ENCODE measurements at regions not wholly inside any gene's neighbourhood (a gene's known extent, or its start where the extent isn't known, plus 50 kb on each side); places are given as distances from the start of the nearest gene placed in this dataset.
A peak's percentile ranks its signal among the peaks of the same experiment; 100 is the strongest.

DNA sequence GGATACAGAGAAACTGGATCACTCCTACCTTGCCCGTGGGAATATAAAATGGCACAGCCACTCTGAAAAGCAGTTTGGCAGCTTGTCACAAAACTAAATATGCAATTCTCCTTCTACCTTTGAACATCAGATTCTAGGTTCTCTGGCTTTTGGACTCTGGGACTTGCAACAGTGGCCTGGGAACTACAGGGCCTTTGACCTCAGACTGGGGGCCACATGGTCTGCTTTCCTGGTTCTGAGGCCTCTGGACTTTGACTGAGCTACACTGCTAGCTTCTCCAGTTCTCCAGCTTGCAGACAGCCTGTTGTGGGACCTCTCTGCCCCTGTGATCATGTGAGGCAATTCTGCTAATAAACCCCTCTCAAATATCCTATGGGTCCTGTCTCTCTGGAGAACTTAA lies 168.8 kb downstream of the CDH26 start:
- no peak for DNase-seq (ENCODE audit: low read depth in 2 of 2)

DNA sequence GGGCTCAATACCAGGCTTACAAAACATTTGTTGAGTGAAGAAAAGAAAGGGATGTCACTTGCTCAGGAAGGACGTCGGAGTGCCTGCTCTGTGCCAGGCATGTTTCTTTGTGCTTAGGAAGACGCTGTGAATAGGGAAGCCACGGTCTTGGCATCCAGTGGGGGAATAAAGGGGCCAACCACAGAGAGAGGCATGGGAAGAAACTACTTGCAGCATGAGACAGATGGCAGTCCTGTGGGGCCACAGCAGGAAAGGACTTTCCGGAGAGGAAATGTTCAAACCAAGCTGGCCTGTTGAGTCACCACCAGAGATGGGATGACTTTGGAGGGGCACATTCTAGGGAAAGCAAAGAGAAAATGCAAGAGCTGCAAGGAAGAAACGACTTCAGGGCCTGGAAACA lies 173.2 kb downstream of the CDH26 start:
- no peak for DNase-seq (ENCODE audit: low read depth in 2 of 2)

DNA sequence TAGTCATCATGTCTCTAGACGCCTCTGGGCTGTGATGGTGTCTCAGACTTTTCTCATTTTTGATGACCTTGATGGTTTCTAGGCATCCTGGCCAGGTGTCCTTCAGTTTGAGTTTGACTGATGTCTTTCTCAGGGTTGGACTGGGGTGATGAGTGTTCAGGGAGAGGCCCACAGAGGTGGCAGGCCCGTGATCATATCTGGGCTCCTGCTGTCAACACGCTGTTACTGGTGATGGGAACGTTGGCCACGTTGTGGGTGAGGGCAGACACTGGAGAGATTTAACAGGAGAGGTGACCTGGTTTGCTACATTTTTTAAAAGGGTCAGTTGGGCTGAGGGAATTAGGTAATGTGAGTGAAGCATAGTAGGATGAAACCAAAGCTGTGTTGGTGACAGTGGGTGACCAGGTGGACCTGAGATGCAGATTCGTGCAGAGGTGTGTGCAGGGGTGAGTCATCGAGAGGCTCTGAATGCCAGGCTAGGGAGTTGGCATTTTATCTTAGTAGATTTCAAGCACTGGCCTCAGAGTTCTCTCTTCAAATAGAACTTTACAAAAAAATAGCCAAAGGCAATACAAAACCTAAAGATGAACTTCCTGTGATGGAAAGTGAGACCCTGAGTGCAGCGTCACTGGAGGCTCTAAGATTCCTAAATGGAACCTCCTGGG lies 174.1 kb downstream of the CDH26 start:
- no peak for DNase-seq (ENCODE audit: low read depth in 2 of 2)

DNA sequence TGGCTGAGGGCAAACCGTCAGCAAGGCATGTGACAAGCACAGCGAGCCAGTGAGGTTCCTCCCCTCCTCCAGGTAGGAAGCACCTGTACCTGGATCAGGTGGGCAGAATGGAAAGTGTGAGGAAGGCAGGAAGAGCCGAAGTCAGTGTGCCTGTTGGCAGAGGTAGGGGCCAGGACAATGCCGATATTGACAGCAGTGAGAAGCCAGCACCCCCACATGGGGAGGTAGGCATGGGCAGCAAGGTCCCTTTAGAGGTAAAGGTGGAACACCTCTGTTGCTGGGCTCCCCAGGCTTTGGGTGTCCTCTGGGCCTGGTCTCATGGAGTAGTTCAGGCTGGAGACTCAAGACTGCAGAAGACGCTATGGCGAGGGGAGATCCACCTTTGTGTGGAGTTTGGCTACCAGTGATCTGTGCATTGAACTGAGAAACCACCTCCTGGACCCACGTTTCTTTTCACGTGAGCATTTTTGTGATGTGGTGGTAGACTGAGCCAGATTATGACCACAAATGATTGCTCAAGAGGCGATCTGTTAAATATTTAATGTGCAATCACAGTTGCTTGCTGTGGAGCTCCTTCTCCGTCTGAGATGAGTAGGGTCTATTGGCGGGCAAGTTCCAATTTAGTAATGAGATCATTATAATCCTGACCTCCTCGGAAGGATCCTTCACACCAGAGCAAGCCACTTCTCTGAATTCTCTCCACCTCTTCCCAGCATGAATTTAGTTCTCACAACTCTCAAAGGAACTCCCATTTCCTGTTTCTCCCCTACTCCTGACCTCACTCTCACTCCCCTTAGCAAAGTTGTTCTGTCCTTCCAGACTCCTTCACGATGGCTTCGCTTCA lies 174.8 kb downstream of the CDH26 start:
- DNase-seq (ENCODE audit: low read depth in 2 of 2): no peak

DNA sequence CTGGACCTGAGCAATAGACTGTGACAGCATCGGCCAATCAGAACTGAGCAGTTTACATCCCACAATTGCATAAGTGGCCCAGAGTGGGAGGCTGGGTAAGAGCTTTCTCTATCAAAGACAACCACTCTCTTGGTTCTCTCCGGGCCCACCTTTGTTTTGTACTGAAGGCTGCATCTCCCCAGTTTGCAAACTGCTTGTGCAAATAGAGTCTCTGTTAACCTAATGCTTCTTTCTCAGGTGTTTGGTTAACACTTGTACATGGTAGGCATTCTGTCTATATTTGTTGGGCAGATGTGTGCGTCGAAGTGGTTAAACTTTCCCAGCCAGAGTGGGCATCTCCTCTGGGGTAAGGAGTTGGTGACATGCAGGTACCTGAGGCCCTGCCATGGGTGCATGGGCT lies 177.1 kb downstream of the CDH26 start:
- DNase-seq (ENCODE audit: low read depth in 2 of 2): no peak

DNA sequence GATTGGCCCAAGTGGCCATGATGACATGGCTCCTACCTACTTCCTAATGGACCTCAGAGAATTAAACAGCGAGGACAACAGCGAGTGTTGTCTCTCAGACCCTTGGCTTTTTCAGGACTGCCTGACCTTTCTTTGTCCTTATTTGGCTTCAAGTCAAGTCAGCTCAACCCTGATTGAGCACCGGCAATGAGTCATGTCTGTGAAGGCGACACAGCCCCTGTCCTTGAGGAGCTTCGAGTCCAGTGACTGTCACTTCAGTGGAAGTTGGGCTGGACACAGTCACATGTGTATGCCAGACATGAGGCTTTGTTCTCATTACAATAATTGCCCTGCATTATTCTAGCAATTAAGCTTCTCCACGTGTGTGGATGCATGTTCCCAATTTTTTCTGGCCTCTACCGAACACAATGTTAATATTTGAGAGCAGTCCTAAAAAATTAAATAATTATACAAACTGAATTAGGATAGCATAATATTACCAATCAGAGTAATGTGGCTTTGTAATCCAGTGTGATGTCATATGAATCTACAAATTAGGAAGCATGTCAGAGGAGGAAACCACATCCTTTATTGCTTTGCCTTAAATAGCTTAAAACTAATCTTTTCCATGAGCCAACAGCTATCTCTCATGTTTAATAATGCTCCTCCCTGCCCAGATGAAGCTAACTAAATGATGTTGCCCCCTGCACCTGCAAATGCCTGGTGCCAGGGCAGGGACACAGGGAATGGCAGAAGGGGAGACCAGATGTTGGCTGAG lies 178.6 kb downstream of the CDH26 start:
- no peak for DNase-seq (ENCODE audit: low read depth in 2 of 2)

DNA sequence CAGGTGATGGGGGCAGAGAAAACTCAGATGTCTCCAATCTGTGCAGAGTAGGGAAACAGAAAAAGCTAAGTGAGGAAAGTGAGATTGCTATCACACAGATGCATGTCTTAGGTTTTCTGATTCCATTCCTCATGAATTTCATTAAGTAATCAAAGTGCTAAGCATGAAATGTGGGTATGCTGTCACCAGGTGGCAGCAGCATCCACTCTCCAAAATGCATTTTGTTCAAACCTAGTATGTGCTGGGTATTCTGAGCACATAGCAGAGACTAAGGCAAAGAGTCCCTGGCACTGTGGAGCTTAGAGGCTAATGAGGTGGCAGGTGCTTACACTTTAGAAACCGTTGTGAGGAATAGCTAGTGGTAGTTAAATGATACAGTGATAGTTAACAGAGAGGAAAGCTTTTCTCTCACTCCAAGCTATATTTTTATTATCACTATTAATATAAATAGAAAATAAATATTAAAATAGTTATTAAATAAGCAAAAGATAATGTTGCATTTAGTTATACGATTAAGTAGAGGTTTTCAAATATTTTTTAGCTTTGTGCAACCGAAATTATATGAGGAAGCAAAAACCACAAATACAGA lies 179.5 kb downstream of the CDH26 start:
- no peak for DNase-seq (ENCODE audit: low read depth in 2 of 2)

DNA sequence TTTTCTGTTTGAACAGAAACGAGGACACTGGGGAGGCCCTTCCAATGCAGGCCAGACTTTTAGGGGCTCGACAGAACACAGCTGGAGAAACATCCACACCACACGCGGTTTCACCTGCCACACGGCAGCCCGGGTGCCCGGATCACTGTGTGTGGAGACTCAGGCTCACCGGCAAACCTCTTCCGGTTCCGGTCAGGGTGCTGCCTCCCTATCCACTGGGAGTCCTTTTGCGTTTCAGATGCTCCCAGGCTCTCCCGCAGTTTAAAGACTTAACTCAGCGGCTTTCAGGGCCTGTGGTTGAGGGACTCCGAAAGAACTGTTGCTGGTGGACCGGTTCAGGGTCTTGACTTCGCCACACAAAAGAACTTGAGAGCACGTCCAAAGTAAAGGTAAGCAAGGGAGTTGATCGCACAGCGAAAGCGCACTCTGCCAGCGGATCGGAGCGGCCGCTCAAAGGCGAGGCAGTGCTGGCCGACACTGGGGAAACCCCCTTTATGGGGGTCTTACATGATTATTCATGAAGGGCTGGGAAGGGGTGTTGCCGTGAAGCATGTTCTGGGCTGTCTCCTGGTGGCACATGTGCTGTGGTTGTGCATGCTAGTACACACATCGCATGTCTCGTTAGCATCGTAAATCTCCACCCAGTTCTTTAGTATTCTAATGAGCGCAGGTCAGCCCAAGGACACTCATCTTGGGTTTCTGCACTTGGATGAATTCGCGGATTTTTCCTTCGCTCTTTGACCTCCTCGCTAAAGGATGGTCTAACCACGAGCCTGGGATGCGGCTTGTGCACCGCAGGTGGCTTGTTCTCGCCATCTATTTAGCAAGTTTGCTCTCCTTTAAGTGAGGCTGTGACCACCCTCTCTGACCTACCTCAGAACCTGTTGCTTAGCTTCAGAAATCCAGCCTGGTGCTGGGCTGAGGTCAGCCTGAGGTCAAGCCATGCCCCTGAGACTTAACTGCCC lies 180.3 kb downstream of the CDH26 start:
- DNase-seq (ENCODE audit: low read depth in 2 of 2): peak in 1 of 2 donors; percentile 16

DNA sequence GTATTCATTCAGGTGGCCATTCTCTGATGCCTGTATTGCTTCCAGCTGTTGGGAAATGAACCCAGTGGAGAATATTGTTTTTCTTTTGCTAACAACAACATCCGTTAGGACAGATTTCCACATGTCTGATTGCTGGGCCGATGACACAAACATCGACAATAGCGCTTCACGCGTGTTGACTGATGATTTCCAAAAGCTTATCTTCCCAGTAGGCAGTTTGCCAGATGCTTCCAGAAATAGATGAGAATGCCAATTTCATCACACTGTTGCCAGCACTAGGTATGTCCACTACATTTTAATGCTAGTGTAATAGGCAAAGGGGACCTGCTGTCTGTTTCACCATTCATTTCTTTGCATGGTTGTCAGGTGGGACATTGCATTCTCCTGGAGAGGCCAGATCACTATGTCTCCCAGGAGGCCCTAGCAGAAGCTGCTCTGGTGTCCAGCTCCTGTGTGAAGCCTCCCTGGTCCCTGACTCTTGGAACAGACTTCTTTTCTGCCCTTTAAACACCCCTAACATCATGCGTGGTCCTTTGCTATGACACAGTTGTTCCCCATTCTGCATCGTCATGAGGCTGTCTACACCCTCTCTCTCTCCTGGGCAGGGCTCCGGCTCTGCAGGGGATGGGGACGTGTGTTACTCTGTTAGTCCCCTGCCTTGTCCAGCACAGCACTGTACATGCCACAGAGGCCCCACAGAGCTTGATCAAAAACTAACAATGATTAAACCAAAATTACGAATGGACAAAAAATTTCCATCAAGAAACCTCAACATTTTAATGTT lies 181.6 kb downstream of the CDH26 start:
- DNase-seq (ENCODE audit: low read depth in 2 of 2): no peak

DNA sequence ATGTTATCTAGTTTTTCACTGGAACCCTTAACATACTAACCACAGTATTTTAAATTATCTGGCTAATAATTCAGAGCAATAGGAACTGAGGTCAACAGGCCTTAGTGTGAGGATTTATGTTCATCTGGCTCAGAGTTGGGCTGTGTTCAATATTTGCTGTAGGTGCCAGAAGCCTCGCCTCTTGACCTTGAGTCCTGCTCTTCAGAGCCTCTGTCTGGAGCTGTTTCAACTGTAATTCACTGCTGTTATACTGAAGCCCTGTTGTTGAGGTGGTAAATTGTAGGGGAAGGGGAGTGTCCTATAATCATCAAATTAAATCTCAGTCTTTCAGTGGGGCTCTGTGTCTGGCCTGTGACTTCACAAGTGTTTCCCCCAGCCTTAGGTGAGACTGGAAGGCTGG lies 184.4 kb downstream of the CDH26 start:
- no peak for DNase-seq (ENCODE audit: low read depth in 2 of 2)

DNA sequence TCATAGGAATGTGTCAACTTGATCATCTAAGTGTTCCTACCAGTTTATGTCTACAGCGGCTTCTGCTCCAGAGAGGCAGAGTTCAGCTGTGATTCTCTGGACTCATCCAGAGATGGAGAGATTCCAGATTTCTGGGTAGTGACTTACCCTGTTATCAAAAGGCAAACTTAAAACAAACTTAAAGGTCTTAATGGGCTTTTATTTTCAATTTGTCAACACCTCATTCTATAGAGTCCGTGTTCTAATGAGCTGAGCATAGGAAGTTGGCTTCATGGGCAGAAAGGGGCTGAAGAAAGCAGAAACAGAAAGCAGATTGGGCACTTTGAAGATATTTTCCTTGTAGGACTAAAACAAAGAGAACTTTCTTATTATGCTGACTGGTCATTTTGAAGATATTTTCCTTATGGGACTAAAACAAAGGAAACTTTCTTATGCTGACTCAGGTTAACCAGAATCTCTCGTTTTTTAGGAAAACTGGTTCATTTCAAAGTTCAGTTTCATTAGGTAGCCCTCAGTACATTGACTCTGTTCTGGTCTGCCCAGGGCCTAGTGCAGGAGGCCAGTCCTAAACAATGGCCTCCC lies 185.1 kb downstream of the CDH26 start:
- no peak for DNase-seq (ENCODE audit: low read depth in 2 of 2)

DNA sequence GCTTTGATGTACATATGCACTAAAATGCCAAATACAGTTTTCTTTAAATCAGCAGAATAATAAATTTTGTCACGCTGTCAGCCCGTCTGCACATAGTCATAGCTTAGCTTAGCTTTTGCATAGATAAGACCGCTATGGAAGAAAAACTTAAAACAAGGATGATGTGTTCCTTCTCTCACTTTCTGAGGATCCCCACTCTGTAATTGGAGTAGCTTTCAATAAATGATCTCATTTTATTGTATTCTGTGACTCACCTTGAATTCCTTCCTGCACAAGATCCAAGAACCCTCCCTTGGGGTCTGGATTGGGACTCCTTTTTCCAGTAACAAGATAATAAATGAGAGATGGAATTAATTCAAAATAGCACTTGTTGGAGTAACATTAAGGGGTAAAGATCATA lies 186.2 kb downstream of the CDH26 start:
- no peak for DNase-seq (ENCODE audit: low read depth in 2 of 2)

DNA sequence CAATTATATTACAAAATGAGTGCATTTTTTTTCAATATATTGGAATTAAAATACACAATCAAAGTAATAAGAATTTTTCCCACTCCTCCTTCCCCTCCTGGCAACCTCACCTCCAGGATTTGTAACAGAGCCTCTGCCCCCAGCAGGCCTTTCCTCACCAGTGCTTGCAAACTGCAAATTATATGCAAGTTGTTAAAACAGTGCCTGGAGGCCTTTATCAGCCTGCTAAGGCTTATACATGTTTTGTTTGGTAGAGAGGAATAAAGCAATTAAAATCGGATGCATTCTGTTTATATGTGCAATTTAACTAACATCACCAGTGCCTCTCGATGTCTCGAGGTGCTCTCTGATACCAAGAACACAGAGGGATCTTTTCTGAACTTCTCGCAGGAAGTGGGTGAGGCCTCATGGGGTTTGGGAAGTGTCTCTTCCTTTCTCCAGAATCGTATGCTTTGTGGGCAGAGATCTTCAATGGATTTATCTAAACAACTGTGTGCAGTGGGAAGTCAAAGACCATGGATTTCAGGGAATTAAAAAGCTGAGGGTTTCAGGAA lies 186.8 kb downstream of the CDH26 start:
- no peak for DNase-seq (ENCODE audit: low read depth in 2 of 2)

DNA sequence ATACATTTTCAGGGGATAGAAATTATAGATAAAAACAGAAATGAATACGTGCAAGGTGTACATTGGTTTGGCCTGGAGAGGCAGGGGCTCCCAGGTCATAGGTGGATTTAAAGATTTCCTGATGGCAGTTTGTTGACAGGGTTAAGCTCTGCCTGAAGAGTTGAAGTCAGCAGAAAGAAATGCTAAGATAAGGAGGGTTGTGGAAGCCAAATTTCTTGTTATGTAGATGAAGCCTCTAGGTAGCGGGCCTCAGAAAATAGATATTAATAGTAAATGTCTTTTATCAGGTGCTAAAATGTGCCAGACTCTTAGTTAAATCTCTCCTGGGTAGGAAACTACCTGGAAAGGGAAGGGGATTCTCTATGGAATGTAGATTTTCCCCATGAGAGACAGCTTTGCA lies 188.8 kb downstream of the CDH26 start:
- DNase-seq (ENCODE audit: low read depth in 2 of 2): no peak

DNA sequence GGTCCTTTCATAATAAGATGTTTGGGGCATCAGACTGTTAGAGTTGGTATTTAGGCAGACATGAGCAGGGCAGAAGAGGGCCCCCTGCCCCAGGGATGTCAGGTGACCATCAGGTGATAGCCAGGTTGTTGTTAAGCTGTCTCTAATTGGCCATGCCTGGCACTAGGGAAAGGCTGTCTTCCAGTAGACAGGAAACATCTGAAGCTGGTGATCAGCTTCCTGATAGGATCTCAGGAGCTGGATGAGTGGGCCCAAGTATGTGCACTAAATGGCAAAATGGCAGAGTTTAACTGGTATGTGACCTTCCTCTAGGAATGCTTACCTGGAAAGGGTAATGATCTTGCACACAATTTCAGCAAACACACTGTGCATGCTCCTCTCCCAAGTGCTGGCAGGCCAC lies 190.7 kb downstream of the CDH26 start:
- no peak for DNase-seq (ENCODE audit: low read depth in 2 of 2)

DNA sequence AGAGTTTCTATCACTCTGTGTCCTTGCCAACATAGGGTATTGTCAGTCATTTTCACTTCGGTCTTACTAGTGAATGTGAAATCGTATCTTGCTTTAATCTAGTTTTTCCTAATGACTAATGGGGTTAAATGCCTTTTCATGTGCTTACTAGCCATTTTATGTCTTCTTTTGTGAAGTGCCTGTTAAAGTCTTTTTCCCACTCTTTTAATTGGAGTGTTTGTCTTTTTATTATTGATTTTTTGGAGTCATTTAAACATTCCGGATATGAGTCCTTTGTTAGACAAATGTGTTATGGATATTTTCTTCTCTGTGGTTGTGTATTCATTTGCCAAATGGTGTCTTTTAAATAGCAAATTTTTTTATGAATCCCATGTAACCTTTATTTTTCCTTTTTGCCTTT lies 194.6 kb downstream of the CDH26 start:
- no peak for DNase-seq (ENCODE audit: low read depth in 2 of 2)

DNA sequence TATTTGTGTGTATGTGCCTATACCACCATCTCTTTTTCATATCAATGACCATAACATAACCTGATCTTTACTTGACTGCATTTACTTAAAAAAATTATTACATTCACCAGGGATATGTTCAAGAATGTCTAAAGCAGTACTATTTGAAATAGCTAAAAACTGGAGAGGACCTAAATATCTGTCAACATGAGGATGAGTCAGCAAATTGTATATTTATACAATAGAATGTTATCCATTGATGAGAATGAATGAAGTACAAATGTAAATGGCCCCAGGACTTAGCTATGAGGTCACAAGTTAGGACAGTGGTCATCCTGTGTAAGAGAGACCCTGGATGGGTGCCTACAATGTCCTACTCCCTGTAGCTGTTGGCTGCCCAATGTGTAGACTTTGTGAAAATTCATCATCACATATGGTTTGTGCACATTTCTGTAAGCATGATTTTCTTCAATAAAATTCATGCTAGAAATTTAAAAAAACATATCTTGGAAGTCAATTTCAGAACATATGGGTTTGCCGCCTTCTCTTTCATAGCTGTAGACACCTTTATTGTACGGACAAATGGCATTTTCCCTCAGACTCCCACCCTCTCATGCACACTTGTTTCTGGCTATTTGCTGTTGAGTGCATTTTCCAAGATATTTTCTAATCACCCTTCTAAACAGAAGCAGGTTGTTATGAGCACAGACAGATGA lies 202.4 kb downstream of the CDH26 start:
- no peak for DNase-seq (ENCODE audit: low read depth in 2 of 2)

DNA sequence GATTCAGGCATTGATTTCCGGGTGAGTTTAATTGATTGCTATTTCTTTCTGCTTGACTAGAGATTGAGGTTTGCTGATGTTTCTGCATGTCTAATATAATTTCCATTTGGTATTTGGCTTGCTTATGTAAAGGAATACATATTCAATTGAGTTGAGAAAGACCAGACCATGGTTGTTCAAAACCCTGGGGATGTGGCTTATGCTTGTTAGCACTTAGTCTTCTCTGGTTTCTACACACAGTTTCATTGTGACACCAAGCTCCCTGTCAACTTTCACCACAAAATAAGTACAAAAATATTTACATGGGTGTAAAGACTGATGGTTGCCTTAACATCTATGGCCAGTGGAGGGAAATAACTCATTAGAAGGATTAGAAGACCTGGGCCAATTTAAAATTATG lies 209.6 kb downstream of the CDH26 start:
- no peak for DNase-seq (ENCODE audit: low read depth in 2 of 2)

DNA sequence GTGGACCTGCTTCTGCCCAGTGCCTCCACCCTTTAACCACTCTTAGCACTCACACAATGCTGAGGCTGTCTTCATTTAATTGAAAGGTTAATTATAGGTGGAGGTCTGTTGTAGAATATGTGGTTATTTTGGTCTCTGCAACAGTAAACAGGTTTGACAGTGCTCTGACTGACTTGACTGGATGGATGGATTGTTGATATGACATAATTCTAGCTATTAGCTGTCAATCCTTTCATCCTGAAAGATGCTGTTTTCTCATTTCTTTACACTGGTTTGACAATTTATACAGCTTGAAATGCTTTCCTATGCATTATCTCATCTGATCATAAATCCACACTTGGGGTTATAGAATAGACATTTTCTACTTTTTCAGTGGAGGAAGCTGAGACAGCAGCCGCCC lies 210.7 kb downstream of the CDH26 start:
- no peak for DNase-seq (ENCODE audit: low read depth in 2 of 2)
